Esophagus squamous epithelium (tissue), 4 donors: ENCODE measurements at regions not wholly inside any gene's neighbourhood (a gene's known extent, or its start where the extent isn't known, plus 50 kb on each side); places are given as distances from the start of the nearest gene placed in this dataset.

ENCODE experiments used
- CTCF ChIP-seq, 6 experiments: fragments of 450-650 bp in 4 of 6; fragments of 200-600 bp in 2 of 6; sonication (generic) in 2 of 6; IDR thresholded peaks; one replicate each; pipeline ENCODE4 v1.5.1; 2016 to 2019; ENCODE audit warnings: antibody characterized with exemption in 6 of 6, mild to moderate bottlenecking in 4 of 6, moderate library complexity in 4 of 6
- POLR2A ChIP-seq, 4 donors: fragments of 450-650 bp; IDR thresholded peaks; one replicate each; pipeline ENCODE4 v1.6.1; 2017; ENCODE audit warnings: antibody characterized with exemption in 4 of 4, mild to moderate bottlenecking in 4 of 4, moderate library complexity in 3 of 4

- TF ChIP-seq POLR2A (IDR thresholded peaks at IDR 0.05) (no peak), CTCF (IDR thresholded peaks at IDR 0.05) (no peak)
Measured at GRCh38 chr13:33554919-33555791, 262.8 kb upstream of the RFC3 start.
